AG08395 (cell line): ENCODE measurements at regions not wholly inside any gene's neighbourhood (a gene's known extent, or its start where the extent isn't known, plus 50 kb on each side); places are given as distances from the start of the nearest gene placed in this dataset.
A peak's percentile ranks its signal among the peaks of the same experiment; 100 is the strongest.

Experiments used
- DNase-seq: peaks from one replicate; pipeline ENCODE4 v3.0.0; 2012; ENCODE audit warnings: mixed read lengths, low spot score

GRCh38 chr3:168289471-168290008, 193.8 kb upstream of the GOLIM4 start:
- DNase-seq: no peak

- no peak for DNase-seq
These were observed 193.0 kb upstream of the GOLIM4 start for GRCh38 chr3:168288511-168289401.

GRCh38 chr3:168285506-168285905, 189.8 kb upstream of the GOLIM4 start:
- no peak for DNase-seq

- DNase-seq: no peak
These were observed 189.0 kb upstream of the GOLIM4 start for GRCh38 chr3:168284728-168285127.

GRCh38 chr3:168275662-168276061, 179.9 kb upstream of the GOLIM4 start:
- DNase-seq: no peak

GRCh38 chr3:168273917-168274316, 178.2 kb upstream of the GOLIM4 start:
- DNase-seq: no peak

DNA sequence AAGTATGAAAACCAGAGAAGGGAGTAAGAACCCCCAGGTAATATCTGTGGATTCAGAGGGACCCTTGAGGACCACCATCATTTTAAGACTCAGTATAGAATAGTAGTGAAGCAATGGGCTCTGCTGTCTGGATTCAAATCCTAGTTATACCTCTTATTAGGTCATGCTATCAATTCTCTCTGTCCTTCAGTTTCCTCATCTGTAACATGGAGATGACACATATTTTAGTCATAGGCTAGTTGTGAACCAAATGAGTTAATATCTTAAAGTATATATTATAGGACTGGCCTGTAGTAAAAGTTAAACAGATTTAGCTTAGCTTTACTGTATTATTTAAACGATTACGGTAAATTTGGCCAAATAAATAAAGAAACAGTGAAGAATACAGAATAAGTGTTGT, 177.3 kb upstream of the GOLIM4 start:
- DNase-seq: no peak

- DNase-seq: no peak
These were observed 176.7 kb upstream of the GOLIM4 start for GRCh38 chr3:168272343-168272985.

- DNase-seq: no peak
These were observed 176.2 kb upstream of the GOLIM4 start for GRCh38 chr3:168271932-168272331.

- no peak for DNase-seq
These were observed 173.3 kb upstream of the GOLIM4 start for GRCh38 chr3:168269001-168269400.

DNA sequence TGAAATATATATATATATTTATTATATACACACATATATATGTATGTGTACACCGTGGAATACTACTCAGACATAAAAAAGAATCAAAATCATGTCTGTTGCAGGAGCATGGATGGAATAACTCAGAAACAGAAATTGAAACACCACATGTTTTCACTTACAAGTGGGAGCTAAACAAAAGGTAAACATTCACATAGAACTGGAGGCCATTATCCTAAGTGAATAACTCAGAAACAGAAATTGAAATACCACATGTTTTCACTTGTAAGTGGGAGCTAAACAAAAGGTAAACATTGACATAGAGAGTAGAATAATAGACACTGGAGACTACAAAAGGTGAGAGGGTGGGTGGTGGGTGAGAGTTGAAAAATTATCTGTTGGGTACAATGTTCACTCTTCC, 171.5 kb upstream of the GOLIM4 start:
- no peak for DNase-seq

GRCh38 chr3:168266335-168266734, 170.6 kb upstream of the GOLIM4 start:
- no peak for DNase-seq

DNA sequence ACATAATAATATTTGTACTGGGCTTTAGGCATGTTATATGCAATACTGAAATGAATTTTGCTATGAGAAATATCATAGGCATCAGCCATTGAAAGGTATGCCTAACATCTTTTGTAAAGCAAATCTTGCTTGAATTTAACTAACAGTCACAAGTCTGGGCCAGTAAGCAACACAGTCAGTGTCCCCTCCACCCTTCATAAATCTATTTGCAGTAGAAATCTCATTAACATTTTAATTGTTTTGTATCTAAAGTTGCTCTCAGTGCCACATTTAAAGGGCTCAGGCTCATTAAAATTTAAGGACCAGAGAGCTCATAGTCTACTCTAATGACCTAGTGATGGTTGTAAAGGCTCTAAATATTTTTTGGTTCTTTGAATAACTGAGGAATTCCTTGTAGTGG, 167.2 kb upstream of the GOLIM4 start:
- DNase-seq: no peak

DNA sequence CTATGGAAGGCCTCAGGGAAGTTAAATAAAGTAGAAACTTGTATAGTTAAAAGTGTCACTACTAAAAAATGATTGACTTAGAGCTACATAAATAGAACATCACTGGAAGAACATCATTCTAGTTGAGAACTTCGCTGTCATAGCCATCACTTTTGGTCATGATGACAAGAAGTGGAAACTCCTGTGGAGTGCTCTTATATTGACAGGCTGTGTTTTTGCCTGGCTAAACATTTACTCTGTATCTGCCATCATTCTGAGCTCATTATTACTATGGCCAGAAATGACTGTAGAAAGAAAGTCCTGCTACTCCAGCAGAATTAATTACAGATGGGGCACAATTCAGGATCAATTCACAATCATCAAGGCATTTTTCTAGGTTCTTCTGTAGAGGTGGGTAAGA, 165.1 kb upstream of the GOLIM4 start:
- no peak for DNase-seq

DNA sequence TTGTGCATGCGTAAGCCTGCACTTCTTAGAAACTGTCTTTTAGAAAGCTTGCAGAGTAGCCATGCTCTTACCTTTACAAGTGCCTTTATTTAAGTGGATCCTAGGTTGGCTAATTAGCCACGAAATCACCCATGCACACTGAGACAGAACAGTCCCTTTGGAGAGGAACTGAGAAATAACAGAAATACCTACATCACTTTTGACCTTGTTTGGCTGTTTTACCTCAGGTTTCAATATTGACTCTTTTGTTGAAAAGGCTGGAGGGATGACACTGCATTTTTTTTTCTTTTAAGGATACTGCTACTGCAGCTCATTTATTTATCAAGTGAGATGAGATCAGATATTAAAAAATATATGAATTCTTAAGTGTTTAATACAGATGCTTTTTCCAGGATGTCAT, 155.6 kb upstream of the GOLIM4 start:
- no peak for DNase-seq

GRCh38 chr3:168250415-168250861, 154.7 kb upstream of the GOLIM4 start:
- no peak for DNase-seq

GRCh38 chr3:168249550-168250414, 154.1 kb upstream of the GOLIM4 start:
- peak; percentile 63 for DNase-seq

DNA sequence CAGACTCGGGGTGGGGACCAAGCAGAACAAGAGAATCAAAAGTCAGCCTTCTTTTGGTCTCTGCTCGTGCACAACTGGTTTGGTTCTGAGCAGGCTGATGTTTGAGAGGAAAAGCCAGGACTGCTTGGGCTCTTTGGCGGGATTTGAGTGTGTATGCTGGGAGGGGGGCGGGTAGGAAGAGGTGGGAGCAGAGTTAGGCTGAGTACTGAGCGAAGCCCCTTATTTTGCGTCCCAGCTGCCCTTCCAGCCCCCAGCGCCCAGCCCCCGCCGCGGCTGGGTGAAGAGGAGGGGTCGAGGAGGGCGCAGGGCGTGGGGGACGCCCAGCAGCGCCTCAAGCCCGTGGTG, 153.5 kb upstream of the GOLIM4 start:
- no peak for DNase-seq

DNA sequence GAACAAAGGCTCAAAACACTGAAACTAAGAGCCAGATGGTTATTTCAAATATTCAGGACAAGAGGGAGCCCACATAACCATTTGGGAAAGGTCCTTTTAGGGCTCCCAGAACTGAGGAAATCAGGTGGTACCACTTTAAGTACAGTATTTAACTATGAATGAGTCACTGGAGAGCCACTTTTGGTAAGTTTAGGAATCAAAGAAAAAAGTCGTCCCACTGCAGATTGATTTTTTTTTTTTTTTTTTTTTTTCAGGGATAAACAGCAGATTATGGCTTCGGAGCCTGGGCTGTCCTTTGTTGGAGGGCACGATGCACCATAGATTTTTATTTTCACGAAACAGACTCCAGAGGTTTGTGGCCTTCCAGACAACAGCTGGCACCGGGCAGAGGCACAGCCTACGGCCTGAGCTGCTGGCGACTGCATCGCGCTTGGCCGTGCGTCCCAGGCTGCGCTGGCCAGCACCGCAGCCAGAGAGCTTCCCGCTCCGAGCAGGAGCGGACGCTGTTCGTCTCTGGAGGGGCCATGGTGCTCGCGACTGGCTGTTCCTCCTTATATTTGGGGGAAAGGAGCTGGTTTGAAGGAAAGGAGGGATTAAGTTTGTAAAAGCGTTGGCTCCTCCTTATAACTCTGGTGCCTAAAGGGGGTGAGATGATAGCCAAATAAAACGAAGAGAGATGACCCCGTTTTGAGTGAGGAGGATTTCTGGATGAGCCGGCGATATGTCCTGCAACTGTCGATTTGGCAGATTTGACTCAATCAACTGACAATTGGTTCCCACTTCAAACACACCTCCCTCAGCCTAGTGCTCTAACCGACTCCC, 152.9 kb upstream of the GOLIM4 start:
- peak; percentile 31 for DNase-seq

DNA sequence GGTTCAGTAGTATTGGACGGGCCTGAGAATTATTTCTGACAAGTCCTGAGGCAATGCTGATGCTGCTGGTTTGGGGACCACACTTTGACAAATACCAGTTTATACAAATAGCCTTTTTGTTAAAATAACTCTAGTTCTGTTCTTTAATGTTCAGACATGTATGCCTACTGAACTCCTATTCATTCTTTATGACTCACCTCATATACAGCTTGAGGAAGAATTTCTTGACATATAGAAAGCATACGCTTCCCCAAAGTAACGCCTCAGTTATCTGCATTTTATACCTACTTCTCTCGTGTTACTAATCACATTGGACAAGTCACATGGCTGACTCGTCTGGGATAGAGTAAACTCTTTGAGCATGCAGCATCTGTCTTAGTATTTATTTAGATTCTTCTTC, 145.4 kb upstream of the GOLIM4 start:
- DNase-seq: no peak

GRCh38 chr3:168239287-168239686, 143.6 kb upstream of the GOLIM4 start:
- no peak for DNase-seq
